ENCODE measurements at regions not wholly inside any gene's neighbourhood (a gene's known extent, or its start where the extent isn't known, plus 50 kb on each side); places are given as distances from the start of the nearest gene placed in this dataset.

DNA sequence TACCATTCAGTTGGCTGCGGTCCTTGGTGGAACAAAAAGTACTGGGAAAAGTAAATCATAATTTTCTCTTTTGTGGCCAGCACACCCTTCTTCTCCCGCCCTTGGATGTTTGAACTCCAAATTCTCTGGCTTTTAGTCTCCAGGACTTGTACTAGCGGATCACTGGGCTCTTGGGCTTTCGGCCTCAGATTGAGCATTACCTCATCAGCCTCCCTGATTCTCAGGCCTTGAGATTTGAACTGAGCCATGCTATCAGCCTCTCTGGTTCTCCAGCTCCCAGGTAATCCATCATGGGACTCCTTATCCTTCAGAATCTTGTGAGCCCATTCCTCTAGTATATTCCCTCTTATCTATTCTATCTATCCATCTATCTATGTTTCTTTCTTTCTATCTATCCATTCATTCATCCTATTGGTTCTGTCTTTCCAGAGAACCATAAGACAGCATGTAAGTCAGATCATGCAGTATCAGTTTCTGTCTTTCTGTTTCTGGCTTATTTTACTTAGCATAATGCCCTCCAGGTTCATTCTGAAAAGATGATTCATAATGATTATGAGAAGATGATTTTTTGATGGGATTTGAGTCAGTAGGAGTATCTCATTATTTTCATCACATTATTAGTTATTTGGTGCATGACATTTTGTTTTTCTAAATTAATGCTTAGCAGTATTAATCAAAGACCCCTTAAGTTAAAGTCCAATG is 814.9 kb downstream of the LRFN5 start:
- DNase-seq: no peak

DNA sequence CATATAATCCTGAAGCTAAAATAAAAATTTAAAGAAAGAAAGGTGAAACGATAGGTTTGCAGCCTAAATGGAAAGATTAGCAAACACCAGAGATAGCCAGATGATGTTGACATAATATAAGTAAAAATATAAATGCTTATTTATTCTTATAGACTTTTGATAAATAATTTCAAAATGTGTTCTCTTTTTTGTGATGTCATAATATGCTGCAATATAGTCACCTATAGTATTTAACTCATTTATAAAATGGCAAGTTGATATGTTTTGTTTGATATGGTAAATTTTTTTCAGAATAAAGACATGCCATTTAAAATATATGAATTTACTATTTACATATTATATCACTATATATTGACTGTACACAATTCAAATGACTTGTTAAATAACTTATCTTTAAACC is 813.4 kb downstream of the LRFN5 start:
- no peak for DNase-seq

GRCh38 chr14:42407153-42407552 is 800.5 kb downstream of the LRFN5 start:
- no peak for DNase-seq

DNA sequence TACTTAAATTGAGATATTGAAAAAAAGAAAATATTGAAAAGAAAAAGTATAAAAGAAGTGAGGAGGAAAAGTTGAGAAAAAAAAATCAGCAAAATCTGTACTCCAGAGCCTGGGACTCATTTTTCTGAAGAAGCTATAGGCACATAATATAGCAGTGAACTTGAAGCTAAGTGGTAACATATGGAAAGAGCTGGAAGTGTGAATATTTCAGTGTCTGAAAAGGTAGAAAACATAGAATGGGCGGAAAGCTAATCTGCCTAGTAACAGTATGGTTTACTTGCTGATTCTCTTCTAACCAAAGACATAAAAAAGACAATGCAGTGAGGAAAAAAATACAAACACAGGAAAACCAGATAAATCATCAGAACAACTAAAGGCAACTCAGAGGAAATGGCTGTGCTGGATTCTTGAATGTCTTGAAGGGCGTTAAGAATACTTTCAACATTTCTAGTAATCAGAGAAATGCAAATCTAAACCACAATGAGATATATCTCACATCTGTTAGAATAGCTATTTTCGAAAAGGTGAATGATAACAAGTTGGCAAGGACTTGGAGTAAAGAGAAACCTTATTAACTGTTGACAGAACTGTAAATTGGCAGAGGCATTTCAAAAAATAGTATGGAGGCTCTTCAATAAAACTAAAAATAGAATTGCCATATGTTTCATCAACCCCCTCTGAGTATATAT is 784.6 kb downstream of the LRFN5 start:
- no peak for DNase-seq

DNA sequence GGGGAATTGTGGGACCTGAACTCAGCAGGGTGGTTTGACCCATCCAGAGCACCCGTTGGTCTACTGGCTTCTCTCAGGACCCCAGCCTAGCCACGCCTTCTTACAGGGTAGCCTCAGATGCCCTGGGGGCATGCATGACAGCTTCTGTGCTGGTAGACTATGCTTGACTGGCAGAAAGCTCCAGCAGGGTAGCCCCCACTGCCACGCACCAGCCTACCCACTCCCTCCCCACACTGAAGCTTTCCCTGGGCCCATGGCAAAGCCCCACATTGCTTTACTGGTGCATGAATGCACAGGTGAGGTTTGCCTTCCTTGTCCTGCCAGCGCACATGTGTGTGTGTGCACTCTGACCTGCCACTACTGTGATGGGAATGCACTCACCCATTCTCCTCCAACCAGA is 772.2 kb downstream of the LRFN5 start:
- DNase-seq: no peak

- DNase-seq: no peak
These were observed 771.6 kb downstream of the LRFN5 start for GRCh38 chr14:42378274-42378673.

GRCh38 chr14:42374332-42374731 is 767.7 kb downstream of the LRFN5 start:
- DNase-seq: no peak

- no peak for DNase-seq
These were observed 763.4 kb downstream of the LRFN5 start for GRCh38 chr14:42370056-42370455.

GRCh38 chr14:42368234-42368633 is 761.6 kb downstream of the LRFN5 start:
- DNase-seq: no peak

DNA sequence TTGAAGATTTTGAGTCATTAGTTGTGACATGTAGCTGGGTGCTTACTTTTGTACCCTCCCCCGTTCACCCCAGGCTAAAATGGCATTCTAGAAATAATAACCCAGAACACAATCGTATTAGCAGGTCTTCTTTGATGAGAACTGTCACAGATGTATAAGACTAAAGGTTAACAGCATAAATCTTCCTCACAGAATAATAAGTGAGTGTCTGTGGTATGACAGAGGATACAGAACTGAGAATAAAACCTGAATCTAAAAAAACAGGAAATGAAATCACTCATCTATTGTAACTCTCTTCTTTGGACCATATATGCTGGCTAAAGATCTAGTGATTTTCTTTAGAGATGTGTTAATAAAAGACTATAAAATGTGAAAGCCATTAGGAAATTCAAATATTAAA is 746.6 kb downstream of the LRFN5 start:
- DNase-seq: no peak

GRCh38 chr14:42335918-42336317 is 729.2 kb downstream of the LRFN5 start:
- DNase-seq: no peak

DNA sequence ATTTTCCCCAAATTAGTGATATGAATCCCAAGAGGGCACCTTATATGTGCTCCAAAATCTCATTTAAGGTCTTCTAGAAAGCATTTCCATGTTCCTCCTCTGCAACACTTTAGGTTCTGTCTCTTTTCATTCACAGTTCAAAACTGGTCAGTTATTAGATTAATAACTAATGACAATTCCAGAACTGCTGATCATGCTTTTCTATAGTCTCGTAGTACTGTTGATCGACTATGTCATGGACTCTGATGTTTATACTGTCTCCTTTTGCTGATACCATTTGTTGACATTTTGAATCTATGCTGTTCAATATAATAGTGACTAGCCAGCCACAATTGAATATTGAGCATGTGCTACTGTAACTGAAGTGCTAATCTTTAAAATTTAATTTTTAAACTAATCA is 728.3 kb downstream of the LRFN5 start:
- no peak for DNase-seq

GRCh38 chr14:42323426-42323825 is 716.8 kb downstream of the LRFN5 start:
- no peak for DNase-seq

DNA sequence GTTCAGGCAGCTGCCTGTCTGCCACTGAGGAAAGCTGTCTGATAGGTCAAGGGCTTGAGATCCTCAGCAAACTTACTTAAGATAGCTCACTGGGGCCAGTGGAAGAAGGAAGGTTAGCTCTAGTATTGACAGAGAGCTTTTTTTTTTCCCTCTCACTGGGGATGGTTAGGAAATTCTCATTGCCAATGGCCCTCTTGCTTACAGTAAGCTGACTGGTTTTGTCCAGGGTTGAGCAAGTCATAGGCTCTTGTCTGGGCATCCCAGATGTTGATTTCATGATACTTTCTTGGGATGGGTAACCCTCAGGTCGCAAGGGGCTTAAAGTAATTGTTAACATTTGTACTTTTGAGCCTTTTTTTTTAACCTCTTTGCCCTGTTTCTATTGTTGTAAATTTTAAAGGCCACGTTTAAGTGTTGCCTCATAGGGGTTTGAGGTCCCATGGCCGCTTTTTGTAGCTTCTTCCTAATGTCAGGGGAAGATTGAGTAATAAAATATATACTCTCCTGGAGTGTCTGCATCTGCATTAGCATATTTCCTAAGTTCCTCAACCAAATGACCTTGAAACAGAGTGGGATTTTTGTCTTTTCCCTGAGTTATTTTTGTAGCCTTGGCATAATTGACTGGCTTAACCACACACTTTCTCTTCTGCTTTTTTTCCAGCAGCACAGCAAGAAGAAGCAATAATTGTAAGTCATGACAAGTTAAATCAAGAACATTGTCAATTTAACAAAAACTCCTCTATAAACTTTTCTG is 716.0 kb downstream of the LRFN5 start:
- no peak for DNase-seq

GRCh38 chr14:42319996-42320395 is 713.3 kb downstream of the LRFN5 start:
- DNase-seq: no peak

DNA sequence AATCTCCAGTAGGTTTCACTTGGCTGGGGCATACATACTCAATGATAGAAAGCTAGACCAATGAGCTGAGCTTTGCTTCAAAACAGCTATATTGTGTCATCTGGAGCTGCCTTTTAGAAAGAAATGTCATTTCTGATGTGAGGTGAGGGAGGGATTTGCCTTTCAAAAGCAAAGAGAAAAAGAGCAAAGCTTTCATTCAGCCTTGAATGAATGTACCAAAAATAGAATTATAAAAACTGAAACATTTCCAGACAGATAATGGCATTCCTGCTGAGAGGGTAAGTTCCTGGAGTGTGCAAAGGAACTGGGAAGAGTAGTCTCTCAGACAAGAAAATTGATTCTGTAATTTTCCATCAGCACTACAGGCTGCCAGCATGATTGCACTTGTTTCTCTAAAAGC is 710.0 kb downstream of the LRFN5 start:
- peak; percentile 81 for DNase-seq

DNA sequence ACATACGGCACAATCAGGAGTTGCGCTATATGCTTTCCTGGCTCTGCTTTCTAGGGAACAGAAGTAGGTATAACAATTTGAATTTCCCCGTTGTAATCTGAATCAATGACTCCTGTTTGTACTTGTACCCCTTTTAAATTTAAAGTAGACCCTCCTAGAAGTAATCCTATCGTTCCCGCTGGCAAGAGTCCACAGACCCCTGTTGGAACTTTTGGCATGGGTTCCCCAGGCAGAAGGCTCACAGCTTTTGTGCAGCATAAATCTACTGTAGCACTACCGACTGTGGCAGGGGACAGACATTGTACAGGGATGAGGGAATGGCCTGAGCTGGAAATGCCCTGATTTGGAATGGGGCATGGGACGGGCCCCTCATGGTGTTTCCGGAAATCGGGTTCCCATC is 705.2 kb downstream of the LRFN5 start:
- no peak for DNase-seq

- DNase-seq: no peak
These were observed 700.7 kb downstream of the LRFN5 start for GRCh38 chr14:42307239-42307825.

GRCh38 chr14:42299692-42300091 is 693.0 kb downstream of the LRFN5 start:
- DNase-seq: no peak

DNA sequence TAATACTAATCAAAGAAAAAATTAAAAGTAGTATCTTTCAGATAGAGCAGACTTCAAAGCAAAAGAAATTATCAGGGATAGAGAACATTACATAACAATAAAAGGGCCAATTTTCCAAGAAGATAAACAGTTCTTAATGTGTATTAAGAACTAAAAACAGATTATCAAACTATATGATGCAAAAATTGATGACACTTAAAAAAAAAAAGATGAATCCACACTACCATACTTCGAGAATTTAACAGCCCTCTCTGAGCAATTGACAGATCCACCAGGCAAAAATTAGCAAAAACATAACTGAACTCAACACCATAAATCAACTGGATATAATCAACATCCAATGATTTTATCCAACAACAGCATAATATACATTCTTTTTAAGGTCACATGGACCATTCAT is 686.5 kb downstream of the LRFN5 start:
- no peak for DNase-seq

- no peak for DNase-seq
These were observed 671.2 kb downstream of the LRFN5 start for GRCh38 chr14:42277840-42278239.

DNA sequence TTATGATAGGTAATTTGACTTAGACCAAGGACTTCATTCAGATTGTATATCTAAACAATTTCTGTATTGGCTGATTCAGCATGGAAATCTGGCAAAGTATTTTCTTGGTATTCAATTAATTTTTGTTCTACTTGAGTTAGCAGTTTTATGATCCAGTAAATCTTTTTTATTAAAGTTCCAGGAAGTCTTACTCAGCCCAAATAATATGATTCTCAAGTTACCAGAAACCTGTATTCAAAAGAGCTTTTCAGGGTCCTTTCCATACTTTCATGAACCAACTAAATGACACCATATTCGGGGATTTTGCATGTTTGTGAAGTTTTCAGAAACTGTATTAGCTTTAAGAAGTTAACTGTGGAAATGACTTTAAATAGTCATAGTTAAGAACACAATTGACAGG is 662.6 kb downstream of the LRFN5 start:
- DNase-seq: no peak

- no peak for DNase-seq
These were observed 641.5 kb downstream of the LRFN5 start for GRCh38 chr14:42248131-42248530.

- DNase-seq: no peak
These were observed 634.4 kb downstream of the LRFN5 start for GRCh38 chr14:42241101-42241500.
